Nucleus accumbens (tissue), 56 donors: ENCODE measurements at regions not wholly inside any gene's neighbourhood (a gene's known extent, or its start where the extent isn't known, plus 50 kb on each side); places are given as distances from the start of the nearest gene placed in this dataset.
"Not testable (repeated sequence)": the region's sequence is repeated elsewhere in the genome, so short reads cannot be mapped to it uniquely, and the experiment has no call there.

Experiments used
- DNase-seq, 56 donors: peaks; one replicate each; lab custom pipeline; 2025; lab: John Stamatoyannopoulos, UW

DNA sequence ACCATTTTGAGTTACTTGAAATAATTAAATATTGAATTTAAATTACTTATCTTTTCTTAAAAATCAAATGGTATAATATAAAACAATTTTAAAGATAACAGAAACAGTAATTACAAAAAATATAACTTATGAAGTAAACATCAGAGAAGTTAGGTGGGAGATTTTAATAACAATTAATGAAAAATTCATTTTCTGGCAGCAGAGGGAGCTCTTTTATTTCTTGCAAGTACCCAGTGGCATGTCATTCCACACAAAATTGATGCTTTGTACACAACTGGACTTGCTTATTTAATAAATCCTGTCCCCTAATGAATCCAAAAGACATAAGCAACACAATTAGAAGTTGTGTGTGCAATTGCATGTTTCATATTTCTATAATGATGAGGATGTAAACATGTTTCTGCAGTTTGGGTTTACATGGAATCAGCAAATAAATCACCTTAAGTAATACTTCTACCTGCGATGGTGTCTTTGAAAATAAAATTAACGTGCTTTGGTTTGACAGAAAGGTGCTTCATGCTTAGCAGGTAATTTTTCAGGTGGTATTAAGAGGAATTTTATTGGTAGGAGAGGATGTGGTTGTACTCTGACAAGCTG lies 861.3 kb downstream of the ZPLD1 start:
- DNase-seq, result no peak

DNA sequence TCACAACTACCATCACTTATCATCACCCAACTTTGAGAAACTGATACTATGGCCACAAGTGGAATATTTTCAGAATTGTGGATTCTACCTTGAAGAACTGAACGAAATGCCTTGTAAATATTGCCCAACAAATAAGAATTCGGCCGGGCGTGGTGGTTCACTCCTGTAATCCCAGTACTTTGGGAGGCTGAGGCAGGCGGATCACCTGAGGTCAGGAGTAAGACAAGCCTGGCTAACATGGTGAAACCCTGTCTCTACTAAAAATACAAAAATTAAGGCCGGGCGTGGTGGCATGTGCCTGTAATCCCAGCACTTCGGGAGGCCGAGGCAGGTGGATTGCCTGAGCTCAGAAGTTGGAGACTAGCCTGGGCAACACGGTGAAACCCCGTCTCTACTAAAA lies 862.7 kb downstream of the ZPLD1 start:
- not testable (repeated sequence) for DNase-seq

DNA sequence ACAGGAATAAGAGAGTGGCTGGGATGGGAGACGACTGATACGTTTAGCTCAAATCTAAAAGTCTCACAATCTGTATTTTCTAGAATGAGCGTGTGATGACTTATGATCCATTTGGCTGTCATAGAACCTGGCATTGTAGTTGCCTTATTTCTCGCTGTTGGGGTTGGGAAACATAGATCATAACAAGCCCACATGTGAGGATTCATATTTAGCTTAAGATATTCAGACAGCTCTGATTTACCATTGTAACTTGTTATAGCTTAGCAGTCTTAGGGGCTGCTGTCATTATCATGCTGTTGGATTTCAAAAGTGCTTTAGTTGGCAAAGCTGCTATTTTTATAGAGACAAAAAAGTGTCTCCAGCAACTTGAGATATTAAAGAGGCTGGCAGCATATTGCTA lies 871.3 kb downstream of the ZPLD1 start:
- DNase-seq, result no peak

DNA sequence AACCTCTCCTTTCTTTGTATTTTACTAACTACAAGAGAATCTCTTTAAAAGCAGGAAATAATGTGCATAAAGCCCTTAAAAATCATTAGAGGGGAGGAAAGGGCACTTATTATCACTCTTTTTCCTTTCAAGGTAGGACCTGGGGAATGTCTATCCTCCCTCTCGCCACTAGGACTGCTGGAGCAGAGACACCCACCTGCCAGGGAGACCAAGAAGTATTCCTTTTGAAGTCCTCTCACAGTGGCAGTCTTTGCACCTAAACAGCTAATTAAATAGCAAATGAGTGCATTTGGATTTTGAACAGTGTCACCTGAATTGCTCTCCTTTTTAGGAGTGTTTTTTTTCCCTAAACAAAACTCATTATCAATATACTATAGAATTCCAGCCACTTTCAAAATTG lies 874.1 kb downstream of the ZPLD1 start:
- DNase-seq, result no peak

DNA sequence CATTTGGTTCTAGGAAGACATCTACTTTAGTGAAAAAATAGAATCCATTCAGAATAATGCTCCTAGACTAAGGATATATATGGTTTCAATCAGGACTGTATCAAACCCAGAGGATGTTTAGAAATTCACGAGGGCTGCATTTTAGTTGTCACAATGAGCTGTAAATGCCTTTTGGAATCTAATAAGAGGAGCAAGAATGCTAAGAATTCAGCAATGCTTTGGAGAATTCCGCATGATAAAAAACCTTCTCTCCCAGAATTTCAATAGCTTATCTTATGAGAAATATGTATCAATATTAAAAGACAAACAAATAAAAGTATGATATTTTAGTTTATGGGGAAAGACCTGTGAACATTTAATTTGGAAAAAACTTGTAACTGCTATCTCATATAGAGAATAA lies 885.1 kb downstream of the ZPLD1 start:
- no peak for DNase-seq

DNA sequence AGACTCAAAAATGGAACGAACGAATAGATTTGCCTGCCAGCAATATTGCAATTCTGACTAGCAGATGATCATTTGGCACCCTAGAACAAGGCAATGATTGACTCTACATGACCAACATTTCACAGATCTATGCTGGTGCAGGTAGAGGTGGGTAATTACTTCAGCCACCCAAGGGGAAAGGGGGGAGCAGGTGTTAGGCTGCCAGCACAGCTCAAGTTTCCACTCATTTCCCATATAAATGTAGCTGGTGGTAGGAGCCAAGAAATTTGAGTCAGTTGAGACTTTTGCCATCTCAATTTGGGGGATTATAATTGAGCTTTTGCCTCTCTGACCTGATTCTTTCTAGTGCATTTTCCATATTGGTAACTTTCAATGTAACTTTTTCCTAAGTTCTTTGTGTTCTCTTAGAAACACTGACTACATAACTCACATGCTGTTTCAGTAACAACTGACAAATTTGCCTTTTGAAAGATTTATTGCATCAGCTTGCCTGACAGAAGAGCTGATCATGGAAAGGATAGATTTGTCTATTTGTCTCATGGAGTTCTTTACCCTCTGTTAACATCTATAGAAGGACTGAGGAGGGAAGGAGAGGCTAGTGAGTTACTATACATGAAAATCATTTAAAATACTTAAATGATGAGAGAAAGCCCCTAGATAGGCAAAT lies 902.5 kb downstream of the ZPLD1 start:
- no peak for DNase-seq

DNA sequence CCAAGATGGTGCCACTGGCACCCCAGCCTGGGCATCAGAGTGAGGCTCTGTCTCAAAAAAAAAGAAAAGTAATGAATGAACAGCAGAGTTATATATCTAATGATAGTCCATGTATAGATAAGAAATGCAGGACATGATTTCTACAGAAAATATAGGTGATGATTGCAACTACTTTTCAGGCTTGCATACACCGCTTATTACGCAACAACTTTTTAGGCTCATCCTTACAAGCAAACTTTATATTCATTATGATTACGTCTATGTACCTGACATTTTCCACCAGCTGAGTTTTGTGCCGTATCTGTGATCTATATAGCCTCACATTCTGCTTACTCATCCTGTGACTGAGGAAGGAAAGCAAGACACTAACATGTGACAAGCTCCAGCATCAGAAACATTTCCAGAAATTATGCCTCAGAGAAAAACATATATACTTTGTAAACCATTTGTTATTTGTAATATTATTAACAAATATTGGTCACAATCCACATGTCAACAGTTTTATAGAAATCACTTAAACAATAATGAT lies 906.3 kb downstream of the ZPLD1 start:
- DNase-seq, result no peak

DNA sequence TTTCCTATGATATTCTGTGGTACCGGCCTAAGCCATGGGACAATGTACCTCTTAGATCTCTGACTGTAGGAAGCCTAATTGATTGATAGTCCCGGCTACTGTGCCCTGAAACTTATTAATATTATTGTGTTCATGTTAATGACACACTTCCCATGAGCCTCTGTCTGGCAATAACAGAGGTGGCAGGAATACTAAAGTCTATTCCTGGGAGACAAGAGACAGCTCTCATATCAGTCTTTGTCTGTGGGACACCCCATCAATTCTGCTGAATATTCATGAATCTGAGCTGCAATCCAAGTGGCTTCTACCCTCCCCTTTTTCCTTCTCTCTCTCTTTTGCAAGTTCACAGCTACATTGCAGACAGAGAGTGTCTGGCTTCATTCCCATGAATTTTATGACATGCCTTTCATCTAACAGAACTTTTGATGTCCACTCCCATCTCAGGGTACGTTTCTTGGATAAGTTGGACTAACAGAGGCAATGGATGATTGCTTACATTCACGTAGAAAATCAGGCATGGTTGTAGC lies 907.5 kb downstream of the ZPLD1 start:
- DNase-seq, result no peak

DNA sequence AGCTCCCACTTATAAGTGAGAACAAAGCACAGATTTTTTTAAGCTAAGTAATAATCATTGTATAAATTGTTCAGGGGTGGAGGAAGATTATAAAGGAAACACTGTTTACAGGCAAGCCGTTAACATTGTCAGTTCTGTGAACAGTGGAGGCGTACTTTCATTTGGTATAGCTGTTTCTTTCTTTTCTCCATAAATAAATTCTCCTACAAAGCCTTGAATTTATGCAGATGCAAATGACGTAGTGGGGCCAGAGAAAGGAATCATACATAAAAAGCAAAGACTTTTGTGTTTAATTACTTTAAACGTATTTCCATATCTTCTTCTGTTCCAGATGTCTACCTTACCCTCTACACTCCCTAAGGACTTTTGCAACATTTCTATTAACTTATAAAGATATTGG lies 914.9 kb downstream of the ZPLD1 start:
- no peak for DNase-seq

DNA sequence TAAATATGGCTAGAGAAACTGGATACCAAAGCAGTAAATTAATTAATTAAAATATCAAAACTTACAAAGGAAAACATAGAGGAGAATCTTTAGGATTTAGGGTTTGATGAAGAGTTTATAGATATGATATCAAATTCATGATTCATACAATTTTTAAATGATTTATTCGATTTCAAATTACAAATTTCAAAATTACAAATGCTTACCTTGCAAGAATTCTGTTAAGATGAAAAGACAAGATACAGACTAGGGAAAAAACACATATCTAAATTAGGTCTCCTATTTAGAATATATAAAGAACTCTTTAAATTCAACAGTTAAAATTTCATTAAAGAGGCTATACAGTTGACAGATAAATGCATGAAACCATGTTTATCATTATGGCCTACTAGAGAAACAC lies 930.7 kb downstream of the ZPLD1 start:
- no peak for DNase-seq

DNA sequence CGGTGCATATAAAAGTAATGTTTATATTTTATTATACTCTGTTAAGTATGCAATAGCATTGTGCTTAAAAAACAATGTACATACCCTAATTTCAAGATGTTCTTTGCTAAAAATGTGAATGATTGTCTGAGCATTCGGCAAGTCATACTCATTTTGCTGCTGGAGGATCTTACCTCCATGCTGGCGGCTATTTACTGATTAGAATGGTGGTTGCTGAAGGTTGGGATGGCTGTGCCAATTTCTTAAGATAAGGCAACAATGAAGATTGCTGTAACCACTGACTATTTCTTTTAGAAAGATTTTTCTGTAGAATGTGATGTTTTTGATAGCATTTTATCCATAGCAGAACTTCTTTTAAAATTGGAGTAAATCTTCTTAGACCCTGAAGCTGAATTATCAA lies 932.7 kb downstream of the ZPLD1 start:
- no peak for DNase-seq

DNA sequence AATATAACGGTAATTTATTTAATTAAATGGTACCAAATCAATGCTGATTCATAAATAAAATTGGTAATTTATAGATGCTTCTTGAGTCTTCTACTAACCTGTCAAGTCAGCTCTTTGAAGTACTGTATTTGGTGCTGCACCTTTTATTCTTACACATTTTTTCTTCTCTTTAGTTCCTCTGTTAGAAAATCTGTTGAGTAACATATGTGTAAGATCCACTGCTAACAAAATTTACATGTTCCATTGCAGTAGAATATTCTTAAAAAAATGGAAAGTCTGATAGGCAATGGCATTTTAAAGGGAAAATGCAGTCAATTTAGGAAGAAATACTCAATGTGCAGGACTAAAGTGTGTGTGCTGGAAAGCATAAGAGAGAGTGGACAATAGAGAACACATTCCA lies 936.6 kb downstream of the ZPLD1 start:
- no peak for DNase-seq

DNA sequence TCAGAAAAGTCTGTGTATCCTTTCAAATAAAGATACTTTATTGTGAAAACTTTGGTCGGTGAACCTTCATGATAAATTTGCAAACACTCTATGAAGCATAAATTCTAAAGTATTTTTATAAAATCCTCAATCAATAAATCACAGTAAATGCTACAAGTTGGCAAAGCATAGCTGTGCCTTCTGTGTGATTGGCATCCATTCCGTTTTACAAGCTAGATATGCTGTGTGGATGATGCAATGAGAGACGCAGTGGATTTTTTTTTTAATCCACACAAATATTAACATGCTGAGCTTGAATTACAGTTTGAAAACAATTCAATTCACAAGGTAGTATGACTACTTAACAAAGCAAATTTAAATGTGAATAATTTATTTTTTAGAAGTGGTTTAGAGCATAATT lies 937.2 kb downstream of the ZPLD1 start:
- DNase-seq, result no peak

DNA sequence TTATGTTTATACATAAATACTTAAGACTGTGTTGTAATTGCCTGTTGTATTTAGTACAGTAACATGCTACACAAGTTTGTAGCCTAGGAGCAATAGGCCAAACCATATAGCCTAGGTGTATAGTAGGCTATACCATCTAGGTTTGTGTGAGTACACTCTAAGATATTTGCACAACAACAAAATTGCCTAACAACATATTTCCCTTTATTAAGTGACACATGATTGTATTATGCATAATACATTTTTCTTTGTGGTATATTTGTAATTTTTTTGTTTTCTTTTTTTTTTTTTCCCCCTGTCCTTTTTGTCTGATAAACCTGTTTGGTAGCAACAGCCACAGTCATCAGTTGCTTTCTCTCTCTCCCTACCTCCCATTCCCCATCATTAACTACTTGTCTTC lies 945.6 kb downstream of the ZPLD1 start:
- DNase-seq, result no peak

DNA sequence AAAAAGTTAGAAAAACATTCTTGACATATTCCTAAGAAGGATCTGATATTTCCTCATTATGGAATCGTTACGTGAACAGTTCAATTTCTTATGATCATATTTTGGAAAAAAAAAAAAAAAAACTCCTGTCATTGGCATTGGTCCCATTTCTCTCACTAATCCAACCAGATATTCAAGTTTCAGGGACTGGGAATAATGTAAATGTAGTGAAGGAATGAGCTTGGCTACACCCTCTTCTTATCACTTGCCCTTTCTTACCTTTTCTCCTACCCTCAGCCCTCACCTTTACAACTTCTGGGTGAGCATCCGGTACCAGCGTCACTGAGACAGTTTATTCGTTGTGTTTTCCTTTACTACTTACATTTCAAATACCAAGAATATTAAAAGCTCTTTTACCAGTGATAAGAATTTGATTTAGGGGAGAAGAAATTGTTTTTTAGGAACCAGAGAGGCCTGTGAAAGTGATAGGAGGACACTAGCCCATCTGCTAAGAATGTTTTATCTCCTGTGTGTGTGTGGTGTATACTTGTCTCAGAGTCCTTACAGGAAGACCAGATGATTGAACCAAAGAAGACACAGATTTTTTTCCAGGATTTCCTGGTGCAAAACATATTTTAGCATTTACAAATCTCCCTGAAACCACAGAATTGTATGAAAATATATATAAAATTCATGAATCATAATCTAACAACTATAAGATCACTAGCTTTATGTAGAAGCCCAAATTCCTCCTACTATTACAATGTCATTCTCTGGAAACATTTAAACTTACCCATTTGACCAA lies 946.7 kb downstream of the ZPLD1 start:
- no peak for DNase-seq

DNA sequence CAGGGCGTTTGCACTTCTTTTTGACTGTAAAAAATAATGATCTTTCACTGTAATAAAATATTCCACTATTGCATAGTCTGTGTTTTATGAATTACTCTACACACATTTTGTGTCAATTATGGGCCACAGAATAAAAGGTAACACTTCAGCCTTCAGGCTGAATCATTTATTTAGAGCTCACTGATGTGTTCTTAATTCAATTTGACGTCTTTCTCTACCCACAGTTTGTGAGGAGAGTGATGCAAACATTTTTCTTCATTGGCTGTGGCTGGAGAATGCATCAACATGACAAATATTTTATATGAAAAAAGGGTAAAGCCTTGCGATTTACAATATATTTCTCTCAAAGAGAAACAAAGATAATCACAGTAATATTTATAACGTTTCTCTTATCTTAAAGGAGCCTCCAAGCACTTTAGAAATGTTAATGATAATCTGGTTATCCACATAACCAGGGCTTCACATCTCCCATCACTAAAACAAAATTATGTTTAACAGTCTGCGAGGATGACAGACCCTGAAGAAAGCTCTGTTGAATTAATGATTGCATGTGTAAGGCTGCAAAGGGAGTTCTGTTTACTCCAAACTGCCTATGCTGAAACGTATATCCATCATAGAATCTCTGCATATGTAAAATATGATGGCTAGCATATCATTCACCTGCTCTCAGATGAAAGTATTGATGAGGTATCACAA lies 951.3 kb downstream of the ZPLD1 start:
- no peak for DNase-seq

DNA sequence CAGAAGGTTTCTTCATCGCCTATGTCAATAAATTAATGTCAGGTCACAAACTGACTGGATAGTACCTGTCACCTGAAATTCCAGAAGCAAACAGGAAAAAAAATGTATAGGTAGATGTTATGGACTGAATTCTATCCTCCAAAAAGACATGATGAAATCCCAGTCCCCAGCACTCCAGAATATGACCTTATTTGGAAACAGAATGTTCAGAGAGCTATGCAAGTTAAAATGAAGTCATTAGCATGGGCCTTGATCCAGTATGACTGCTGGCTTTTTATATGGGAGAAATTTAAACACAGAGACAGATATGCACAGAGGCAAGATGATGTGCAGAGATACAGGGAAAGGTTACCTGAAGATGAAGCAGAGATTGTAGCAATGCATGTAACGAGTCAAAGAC lies 953.4 kb downstream of the ZPLD1 start:
- no peak for DNase-seq

DNA sequence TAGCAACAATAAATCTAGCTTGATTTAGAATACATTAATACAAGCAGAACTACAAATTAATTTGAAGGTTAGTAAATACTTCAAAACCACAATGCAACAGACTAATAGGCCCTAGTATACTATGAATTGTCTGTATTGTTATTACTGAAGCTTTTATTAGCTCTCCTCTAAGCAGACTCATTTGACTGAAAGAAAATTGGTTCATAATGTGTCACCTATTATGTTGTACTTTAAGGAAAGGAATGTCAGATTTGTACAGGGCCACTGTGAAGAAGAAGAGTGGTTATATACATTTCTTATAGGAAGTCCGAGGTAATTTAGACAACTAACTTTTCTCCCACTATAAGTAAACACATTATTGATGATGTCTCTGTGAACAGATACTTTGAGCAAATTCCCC lies 954.5 kb downstream of the ZPLD1 start:
- no peak for DNase-seq

DNA sequence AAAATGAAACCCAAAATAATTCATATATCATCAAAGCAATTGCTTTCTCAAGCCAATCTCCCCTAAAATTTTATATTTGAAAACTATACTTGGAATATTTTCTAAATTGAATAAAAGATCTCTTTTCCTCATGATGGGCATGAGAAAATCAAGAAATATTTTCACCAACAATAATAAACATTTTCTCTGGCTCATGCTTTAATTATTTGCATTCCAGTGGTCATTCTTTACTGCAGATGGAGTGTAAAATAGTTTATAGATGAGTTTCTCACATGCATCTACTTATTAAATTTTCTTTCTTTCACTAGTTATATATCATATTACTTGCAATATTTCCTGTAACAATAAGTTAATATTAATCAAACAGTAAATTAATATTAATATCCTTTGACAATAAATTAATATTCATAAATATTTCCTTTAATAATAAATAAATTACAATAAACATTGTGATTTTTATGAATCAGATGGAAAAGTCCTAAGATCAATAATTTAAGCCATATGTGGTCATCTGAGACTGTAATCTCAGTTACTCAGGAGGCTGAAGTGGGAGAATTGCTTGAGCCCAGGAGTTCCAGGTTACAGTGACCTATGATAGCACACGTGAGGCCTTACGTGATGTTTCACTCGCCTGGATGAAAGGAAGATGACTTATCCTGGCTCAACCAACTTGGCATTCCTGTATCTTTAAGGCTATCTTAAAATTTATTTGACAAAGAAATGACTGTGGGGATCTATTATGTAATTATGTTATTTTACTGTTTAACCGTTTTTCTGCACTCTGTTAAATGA lies 958.8 kb downstream of the ZPLD1 start:
- no peak for DNase-seq

DNA sequence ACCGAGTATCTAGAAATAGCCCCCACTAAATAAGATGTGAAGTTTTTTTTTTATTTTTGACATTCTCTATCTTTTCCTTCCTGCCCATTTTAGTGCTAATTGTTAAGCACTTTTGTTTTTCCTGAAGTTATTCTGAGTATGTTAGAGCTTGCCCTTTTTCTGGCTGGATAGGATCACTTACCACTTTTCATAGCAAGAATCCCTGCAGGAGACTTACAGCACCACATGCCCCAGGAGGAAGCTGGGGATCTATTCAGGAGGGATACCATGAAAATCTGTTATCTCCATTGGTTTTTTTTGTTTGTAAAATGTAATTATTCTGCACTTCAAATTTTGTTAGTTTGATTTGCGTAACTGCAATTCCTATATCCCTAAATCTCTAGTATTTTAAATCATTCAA lies 968.4 kb downstream of the ZPLD1 start:
- DNase-seq, result no peak
